Activated CD4-positive, alpha-beta memory T cell treated with anti-CD3 and anti-CD28 coated beads for 36 hours (primary cell): ENCODE measurements at regions not wholly inside any gene's neighbourhood (a gene's known extent, or its start where the extent isn't known, plus 50 kb on each side); places are given as distances from the start of the nearest gene placed in this dataset.
"Not testable (repeated sequence)": the region's sequence is repeated elsewhere in the genome, so short reads cannot be mapped to it uniquely, and the experiment has no call there.

Source experiments
- CTCF ChIA-PET: fragments of 350-600 bp; sonication (Branson Sonifier 250); formaldehyde crosslinking; loops from one replicate; lab custom pipeline; 2021; ENCODE audit warnings: antibody characterized with exemption, inconsistent platforms; lab: Charles Lee
- POLR2A ChIA-PET: fragments of 350-600 bp; sonication (Branson Sonifier 250); formaldehyde crosslinking; loops from one replicate; lab custom pipeline; 2021; ENCODE audit warnings: antibody characterized with exemption; lab: Charles Lee
- DNase-seq: peaks from one replicate; pipeline ENCODE4 v3.0.0-alpha.2; 2020
- H3K27ac Mint-ChIP-seq: one replicate; pipeline ENCODE4 v1.8.0; 2021; ENCODE audit warnings: mixed read lengths
- H3K27me3 Mint-ChIP-seq: one replicate; pipeline ENCODE4 v1.8.0; 2021; ENCODE audit warnings: mixed read lengths
- H3K36me3 Mint-ChIP-seq: one replicate; pipeline ENCODE4 v1.8.0; 2021; ENCODE audit warnings: mixed read lengths
- H3K4me1 Mint-ChIP-seq: one replicate; pipeline ENCODE4 v1.8.0; 2021; ENCODE audit warnings: low read depth, mixed read lengths
- H3K4me3 Mint-ChIP-seq: one replicate; pipeline ENCODE4 v1.8.0; 2021; ENCODE audit warnings: mild to moderate bottlenecking, mixed read lengths
- H3K9me3 Mint-ChIP-seq: one replicate; pipeline ENCODE4 v1.8.0; 2021; ENCODE audit warnings: mixed read lengths
- intact Hi-C: fragments of 100-400 bp; cut with micrococcal nuclease; formaldehyde crosslinking; loops from one replicate; pipeline ENCODE4 v1.15.1; 2023

DNA sequence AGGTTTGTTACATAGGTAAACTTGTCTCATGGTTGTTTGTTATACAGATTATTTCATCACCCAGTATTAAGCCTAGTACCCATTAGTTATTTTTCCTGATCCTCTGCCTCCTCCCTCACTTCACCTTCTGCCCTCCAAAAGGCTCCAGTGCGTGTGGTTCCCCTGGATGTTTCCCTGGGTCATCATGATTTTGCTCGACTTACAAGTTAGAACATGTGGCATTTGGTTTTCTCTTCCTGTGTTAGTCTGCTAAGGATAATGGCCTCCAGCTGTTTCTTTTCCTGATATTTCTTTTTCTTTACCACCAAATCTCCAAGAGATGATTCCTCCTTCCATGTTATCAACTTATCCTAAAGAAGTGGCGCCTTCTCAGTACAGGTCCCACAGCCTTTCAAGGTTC lies 543.1 kb upstream of the ADGRL3 start:
- Mint-ChIP-seq H3K36me3 (no peaks in the 10 kb centered on the region), H3K27ac (no peak overlapping the region), H3K9me3 (peaks cover 19% of the 10 kb centered on the region), H3K27me3 (no peaks in the 10 kb centered on the region), H3K4me3 (no peak overlapping the region), H3K4me1 (no peaks in the 10 kb centered on the region)
- ChIA-PET CTCF (no interaction called here), POLR2A (no interaction called here)
- DNase-seq: no peak
- intact Hi-C loops: no loop called here

DNA sequence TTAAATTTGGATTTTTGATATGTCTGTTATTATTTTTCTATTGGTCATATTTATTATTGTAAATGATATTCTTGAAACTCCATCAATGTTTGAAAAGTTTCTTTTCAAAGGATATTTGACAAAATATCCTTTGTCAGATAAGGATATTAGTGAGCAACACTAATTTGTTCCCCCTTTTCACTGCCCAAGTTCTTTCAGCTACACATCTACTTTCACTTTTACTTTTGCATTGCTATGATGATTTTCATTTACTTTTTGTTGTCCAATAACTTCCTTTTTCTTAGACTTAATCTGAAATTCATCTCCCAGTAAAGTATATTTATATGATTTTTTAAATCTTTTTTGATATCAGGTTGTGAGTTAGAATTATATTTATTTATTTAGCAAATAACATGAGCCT lies 542.3 kb upstream of the ADGRL3 start:
- Mint-ChIP-seq H3K4me3 (no peak overlapping the region), H3K36me3 (no peaks in the 10 kb centered on the region), H3K9me3 (peaks cover 19% of the 10 kb centered on the region), H3K27me3 (no peaks in the 10 kb centered on the region), H3K27ac (no peak overlapping the region), H3K4me1 (no peaks in the 10 kb centered on the region)
- ChIA-PET CTCF (no interaction called here), POLR2A (no interaction called here)
- intact Hi-C loops: no loop called here
- no peak for DNase-seq

GRCh38 chr4:60663769-60664168 lies 536.4 kb upstream of the ADGRL3 start:
- CTCF ChIA-PET: no interaction called here
- Mint-ChIP-seq H3K27me3 (no peaks in the 10 kb centered on the region), H3K4me1 (no peaks in the 10 kb centered on the region), H3K9me3 (peaks cover 14% of the 10 kb centered on the region), H3K4me3 (no peak overlapping the region), H3K36me3 (no peaks in the 10 kb centered on the region), H3K27ac (no peak overlapping the region)
- intact Hi-C loops: no loop called here
- no peak for DNase-seq
- POLR2A ChIA-PET: no interaction called here

GRCh38 chr4:60682901-60683300 lies 517.2 kb upstream of the ADGRL3 start:
- Mint-ChIP-seq H3K27me3 (no peaks in the 10 kb centered on the region), H3K4me3 (no peak overlapping the region), H3K9me3 (peaks cover 7% of the 10 kb centered on the region), H3K4me1 (no peaks in the 10 kb centered on the region), H3K27ac (no peak overlapping the region), H3K36me3 (no peaks in the 10 kb centered on the region)
- CTCF ChIA-PET: no interaction called here
- POLR2A ChIA-PET: no interaction called here
- intact Hi-C loops: no loop called here
- DNase-seq: no peak

DNA sequence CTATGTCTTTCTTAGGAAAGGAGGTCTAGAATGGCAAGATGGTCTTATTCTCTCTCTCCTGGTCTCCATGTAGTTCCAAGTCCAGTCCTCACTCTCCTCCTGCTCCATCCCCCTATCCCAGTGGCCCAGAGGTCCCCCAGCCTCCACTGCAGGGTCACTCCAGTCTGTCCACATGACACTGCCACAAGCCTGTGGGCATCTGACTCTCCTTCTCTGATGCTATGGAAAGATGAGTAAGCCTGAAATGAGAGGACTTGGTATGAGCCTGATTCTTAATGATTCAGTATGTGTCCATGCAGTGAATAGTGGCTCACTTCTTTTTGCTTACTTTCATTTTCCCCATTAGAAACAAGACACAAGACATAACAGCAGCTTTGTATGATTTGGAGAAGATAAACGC lies 516.8 kb upstream of the ADGRL3 start:
- H3K4me3 Mint-ChIP-seq: no peak overlapping the region
- H3K36me3 Mint-ChIP-seq: no peaks in the 10 kb centered on the region
- H3K4me1 Mint-ChIP-seq: no peaks in the 10 kb centered on the region
- no peak for DNase-seq
- intact Hi-C loops: no loop called here
- ChIA-PET CTCF (no interaction called here), POLR2A (no interaction called here)
- no peaks in the 10 kb centered on the region for H3K27me3 Mint-ChIP-seq
- peaks cover 7% of the 10 kb centered on the region for H3K9me3 Mint-ChIP-seq
- no peak overlapping the region for H3K27ac Mint-ChIP-seq

GRCh38 chr4:60683973-60684372 lies 516.2 kb upstream of the ADGRL3 start:
- Mint-ChIP-seq H3K36me3 (no peaks in the 10 kb centered on the region), H3K4me3 (no peak overlapping the region), H3K9me3 (peaks cover 7% of the 10 kb centered on the region), H3K4me1 (no peaks in the 10 kb centered on the region), H3K27me3 (no peaks in the 10 kb centered on the region), H3K27ac (no peak overlapping the region)
- no peak for DNase-seq
- ChIA-PET POLR2A (no interaction called here), CTCF (no interaction called here)
- intact Hi-C loops: no loop called here

DNA sequence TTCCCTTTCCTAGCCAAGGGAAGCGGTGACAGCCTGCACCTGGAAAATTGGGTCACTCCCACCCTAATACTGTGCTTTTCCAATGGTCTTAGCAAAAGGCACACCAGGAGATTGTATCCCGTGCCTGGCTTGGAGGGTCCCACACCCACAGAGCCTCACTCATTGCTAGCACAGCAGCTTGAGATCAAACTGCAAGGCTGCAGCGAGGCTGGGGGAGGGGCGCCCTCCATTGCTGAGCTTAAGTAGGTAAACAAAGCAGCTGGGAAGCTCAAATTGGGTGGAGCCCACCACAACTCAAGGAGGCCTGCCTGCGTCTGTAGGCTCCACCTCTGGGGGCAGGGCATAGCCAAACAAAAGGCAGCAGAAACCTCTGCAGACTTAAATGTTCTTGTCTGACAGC lies 504.1 kb upstream of the ADGRL3 start:
- H3K36me3 Mint-ChIP-seq, DNase-seq, intact Hi-C loops, H3K27me3 Mint-ChIP-seq, CTCF ChIA-PET, H3K4me3 Mint-ChIP-seq, H3K27ac Mint-ChIP-seq, POLR2A ChIA-PET, H3K4me1 Mint-ChIP-seq: not testable (repeated sequence)
- peaks cover 39% of the 10 kb centered on the region for H3K9me3 Mint-ChIP-seq

GRCh38 chr4:60709061-60709460 lies 491.1 kb upstream of the ADGRL3 start:
- Mint-ChIP-seq H3K4me1 (no peaks in the 10 kb centered on the region), H3K36me3 (no peaks in the 10 kb centered on the region), H3K27ac (no peak overlapping the region), H3K4me3 (no peak overlapping the region), H3K27me3 (no peaks in the 10 kb centered on the region), H3K9me3 (peaks cover 27% of the 10 kb centered on the region)
- intact Hi-C loops: no loop called here
- no peak for DNase-seq
- POLR2A ChIA-PET: no interaction called here
- CTCF ChIA-PET: no interaction called here

DNA sequence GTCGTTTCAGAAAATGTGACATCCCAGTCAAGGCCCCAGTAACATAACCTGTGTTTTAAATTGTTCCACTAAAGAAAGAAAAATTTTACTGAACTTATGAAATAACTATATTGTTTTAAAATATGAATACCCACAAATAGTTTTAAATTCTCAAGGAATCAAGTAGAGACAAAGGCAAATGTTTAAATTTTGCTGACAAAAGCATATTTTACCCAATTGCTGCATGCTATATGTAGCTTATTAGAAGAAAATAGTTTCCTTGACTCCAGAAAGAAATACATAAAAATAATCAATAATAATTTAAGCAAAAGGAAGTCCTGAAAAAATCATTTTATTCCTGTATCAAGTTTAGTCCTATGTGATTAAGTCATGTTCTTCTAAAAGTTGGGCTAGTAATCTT lies 481.3 kb upstream of the ADGRL3 start:
- no peaks in the 10 kb centered on the region for H3K36me3 Mint-ChIP-seq
- ChIA-PET POLR2A (no interaction called here), CTCF (no interaction called here)
- no peaks in the 10 kb centered on the region for H3K27me3 Mint-ChIP-seq
- no peaks in the 10 kb centered on the region for H3K4me1 Mint-ChIP-seq
- no peak for DNase-seq
- no peak overlapping the region for H3K27ac Mint-ChIP-seq
- H3K4me3 Mint-ChIP-seq: no peak overlapping the region
- H3K9me3 Mint-ChIP-seq: peaks cover 13% of the 10 kb centered on the region
- intact Hi-C loops: no loop called here

DNA sequence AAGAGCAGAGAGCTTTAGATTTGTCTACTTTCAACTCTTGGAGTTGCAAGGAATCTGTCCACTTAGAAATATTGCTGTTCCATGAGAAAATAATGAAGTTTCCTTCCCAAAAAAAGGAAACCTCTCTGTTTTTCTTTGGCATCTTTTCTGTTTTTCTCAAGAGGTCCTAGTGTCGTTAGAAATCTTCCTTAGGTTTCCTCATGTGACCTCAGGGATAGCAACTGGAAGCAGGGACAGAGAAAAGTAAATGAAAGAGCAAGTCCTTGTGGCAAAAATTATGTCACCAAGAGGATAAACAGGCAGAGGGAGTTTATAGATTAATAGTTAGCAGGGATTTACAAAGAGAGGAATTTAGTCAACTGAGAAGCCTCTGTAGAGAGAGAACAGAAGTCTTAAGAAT lies 478.4 kb upstream of the ADGRL3 start:
- H3K9me3 Mint-ChIP-seq: peaks cover 13% of the 10 kb centered on the region
- ChIA-PET POLR2A (no interaction called here), CTCF (no interaction called here)
- H3K27ac Mint-ChIP-seq: no peak overlapping the region
- no peaks in the 10 kb centered on the region for H3K4me1 Mint-ChIP-seq
- no peaks in the 10 kb centered on the region for H3K27me3 Mint-ChIP-seq
- no peak overlapping the region for H3K4me3 Mint-ChIP-seq
- H3K36me3 Mint-ChIP-seq: no peaks in the 10 kb centered on the region
- DNase-seq: no peak
- intact Hi-C loops: no loop called here

- POLR2A ChIA-PET: no interaction called here
- H3K27ac Mint-ChIP-seq: no peak overlapping the region
Observed at GRCh38 chr4:60723796-60724195, 476.3 kb upstream of the ADGRL3 start.

GRCh38 chr4:60724623-60725022 lies 475.5 kb upstream of the ADGRL3 start:
- no peaks in the 10 kb centered on the region for H3K27me3 Mint-ChIP-seq
- H3K4me3 Mint-ChIP-seq: no peak overlapping the region
- H3K4me1 Mint-ChIP-seq: no peaks in the 10 kb centered on the region
- intact Hi-C loops: no loop called here
- H3K9me3 Mint-ChIP-seq: peaks cover 17% of the 10 kb centered on the region
- DNase-seq: no peak
- H3K27ac Mint-ChIP-seq: no peak overlapping the region
- ChIA-PET POLR2A (no interaction called here), CTCF (no interaction called here)
- H3K36me3 Mint-ChIP-seq: no peaks in the 10 kb centered on the region

More at GRCh38 chr4:60723796-60724195, 476.3 kb upstream of the ADGRL3 start:
- Mint-ChIP-seq H3K9me3 (peaks cover 17% of the 10 kb centered on the region), H3K4me3 (no peak overlapping the region), H3K27me3 (no peaks in the 10 kb centered on the region), H3K4me1 (no peaks in the 10 kb centered on the region), H3K36me3 (no peaks in the 10 kb centered on the region)
- intact Hi-C loops: no loop called here
- no peak for DNase-seq
- CTCF ChIA-PET: no interaction called here

GRCh38 chr4:60726779-60727178 lies 473.3 kb upstream of the ADGRL3 start:
- DNase-seq: no peak
- Mint-ChIP-seq H3K4me3 (no peak overlapping the region), H3K27ac (no peak overlapping the region), H3K27me3 (no peaks in the 10 kb centered on the region), H3K9me3 (peaks cover 20% of the 10 kb centered on the region), H3K4me1 (no peaks in the 10 kb centered on the region), H3K36me3 (no peaks in the 10 kb centered on the region)
- intact Hi-C loops: no loop called here
- ChIA-PET CTCF (no interaction called here), POLR2A (no interaction called here)

- Mint-ChIP-seq H3K36me3 (no peaks in the 10 kb centered on the region), H3K27me3 (no peaks in the 10 kb centered on the region), H3K4me1 (no peaks in the 10 kb centered on the region), H3K27ac (no peak overlapping the region), H3K9me3 (peaks cover 25% of the 10 kb centered on the region), H3K4me3 (no peak overlapping the region)
- ChIA-PET POLR2A (no interaction called here), CTCF (no interaction called here)
- intact Hi-C loops: no loop called here
- no peak for DNase-seq
Observed at GRCh38 chr4:60729194-60729593, 470.9 kb upstream of the ADGRL3 start.
